CD14-positive monocyte (primary cell): ENCODE measurements at regions not wholly inside any gene's neighbourhood (a gene's known extent, or its start where the extent isn't known, plus 50 kb on each side); places are given as distances from the start of the nearest gene placed in this dataset.

Experiments used
- DNase-seq, 3 donors: peaks; one replicate each; pipeline ENCODE4 v3.0.0-alpha.2; 2011 to 2022
- H2AFZ ChIP-seq: 2 replicates; pipeline ENCODE4 v1.6.0; 2012; ENCODE audit warnings: mild to moderate bottlenecking, low read depth, low read length, inconsistent platforms; ENCODE audit not compliant: insufficient read depth, poor library complexity, severe bottlenecking
- H3K27ac ChIP-seq, 2 donors: 1 replicate in 1 of 2; 2 replicates in 1 of 2; pipeline ENCODE4 v1.5.1; 2012 to 2013; ENCODE audit warnings: low read length in 2 of 2, control low read depth in 1 of 2, inconsistent platforms in 1 of 2, low read depth in 1 of 2, mild to moderate bottlenecking in 1 of 2
- H3K27me3 ChIP-seq, 2 donors: one replicate each; pipeline versions ENCODE4 v1.6.0 to v1.6.1; 2011 to 2013; ENCODE audit warnings: low read length in 2 of 2; ENCODE audit not compliant: control insufficient read depth in 2 of 2, insufficient read depth in 2 of 2
- H3K36me3 ChIP-seq, 2 donors: replicated peaks in 1 of 2; 1 replicate in 1 of 2; 2 replicates in 1 of 2; pipeline versions ENCODE4 v1.5.1 to v1.6.1; 2012 to 2013; ENCODE audit warnings: low read length in 2 of 2, control low read depth in 1 of 2, inconsistent platforms in 1 of 2, mild to moderate bottlenecking in 1 of 2; ENCODE audit not compliant: insufficient read depth in 2 of 2, control insufficient read depth in 1 of 2
- H3K4me1 ChIP-seq, 2 donors: 1 replicate in 1 of 2; 2 replicates in 1 of 2; pipeline versions ENCODE4 v1.5.1 to v1.6.1; 2012 to 2013; ENCODE audit warnings: low read length in 2 of 2, control low read depth in 1 of 2, inconsistent platforms in 1 of 2, mild to moderate bottlenecking in 1 of 2, moderate library complexity in 1 of 2; ENCODE audit not compliant: insufficient read depth in 2 of 2, control insufficient read depth in 1 of 2
- H3K4me2 ChIP-seq: replicated peaks from 2 replicates; pipeline ENCODE3; 2012; ENCODE audit warnings: low read length, moderate library complexity, mild to moderate bottlenecking; ENCODE audit not compliant: poor library complexity, severe bottlenecking; ENCODE audit errors: extremely low read depth
- H3K4me3 ChIP-seq, 3 experiments: fragments of 200-600 bp in 1 of 3; sonication (generic) in 1 of 3; replicated peaks in 1 of 3; 1 replicate in 2 of 3; 2 replicates in 1 of 3; pipeline ENCODE4 v1.5.1; 2011 to 2013; ENCODE audit warnings: low read length in 3 of 3, mild to moderate bottlenecking in 3 of 3, control low read depth in 2 of 3, low read depth in 2 of 3, inconsistent platforms in 1 of 3, moderate library complexity in 1 of 3
- H3K79me2 ChIP-seq: 2 replicates; pipeline ENCODE4 v1.6.0; 2012; ENCODE audit warnings: mild to moderate bottlenecking, control low read depth, inconsistent platforms, low read length, moderate library complexity; ENCODE audit not compliant: insufficient read depth
- H3K9ac ChIP-seq: 2 replicates; pipeline ENCODE4 v1.6.0; 2017; ENCODE audit warnings: low read length, mild to moderate bottlenecking; ENCODE audit not compliant: insufficient read depth, poor library complexity, severe bottlenecking
- H3K9me3 ChIP-seq, 2 donors: replicated peaks in 1 of 2; 1 replicate in 1 of 2; 2 replicates in 1 of 2; pipeline versions ENCODE4 v1.5.1 to v1.6.1; 2012 to 2013; ENCODE audit warnings: low read length in 2 of 2, control low read depth in 1 of 2; ENCODE audit not compliant: control insufficient read depth in 1 of 2, insufficient read depth in 1 of 2
- H4K20me1 ChIP-seq: 2 replicates; pipeline ENCODE4 v1.6.0; 2012; ENCODE audit warnings: mild to moderate bottlenecking, low read length, control low read depth, moderate library complexity; ENCODE audit not compliant: insufficient read depth
- H3K27ac Mint-ChIP-seq, 7 donors: one replicate each; pipeline ENCODE4 v1.8.0; 2020; ENCODE audit warnings: mild to moderate bottlenecking in 7 of 7, mixed read lengths in 7 of 7, moderate library complexity in 6 of 7, inconsistent platforms in 2 of 7
- H3K27me3 Mint-ChIP-seq, 3 donors: one replicate each; pipeline ENCODE4 v1.8.0; 2021 to 2022; ENCODE audit warnings: low read depth in 3 of 3, mild to moderate bottlenecking in 3 of 3, mixed read lengths in 3 of 3, moderate library complexity in 3 of 3, inconsistent platforms in 1 of 3
- H3K36me3 Mint-ChIP-seq, 2 donors: one replicate each; pipeline ENCODE4 v1.8.0; 2020; ENCODE audit warnings: mixed read lengths in 2 of 2, inconsistent platforms in 1 of 2, mild to moderate bottlenecking in 1 of 2
- H3K4me1 Mint-ChIP-seq: one replicate; pipeline ENCODE4 v1.8.0; 2020; ENCODE audit warnings: mild to moderate bottlenecking, mixed read lengths
- H3K4me3 Mint-ChIP-seq, 2 donors: one replicate each; pipeline ENCODE4 v1.8.0; 2020; ENCODE audit warnings: mild to moderate bottlenecking in 2 of 2, mixed read lengths in 2 of 2, moderate library complexity in 1 of 2
- H3K9me3 Mint-ChIP-seq, 7 donors: one replicate each; pipeline ENCODE4 v1.8.0; 2020 to 2022; ENCODE audit warnings: mixed read lengths in 7 of 7, mild to moderate bottlenecking in 6 of 7, moderate library complexity in 6 of 7, inconsistent platforms in 2 of 7
- CTCF ChIP-seq: fragments of 200-600 bp; IDR thresholded peaks from one replicate; pipeline ENCODE4 v1.8.0; 2022; ENCODE audit warnings: antibody characterized with exemption, mild to moderate bottlenecking
- WGBS: methylation state at CpG from one replicate; pipeline ENCODE4 v1.1.5; 2013; ENCODE audit warnings: missing lambda C conversion rate; ENCODE audit not compliant: insufficient coverage; 5-methylcytosine and 5-hydroxymethylcytosine counted together
- intact Hi-C, 2 donors: fragments of 100-400 bp; cut with micrococcal nuclease; formaldehyde crosslinking; loops; one replicate each; pipeline versions ENCODE4 v1.15.0 to v1.15.1; 2023

GRCh38 chr21:34020983-34021553 is 52.3 kb upstream of the MRPS6 start:
- Mint-ChIP-seq H3K27ac (peak overlapping the region in 6 of 7 donors; percentile 93 to 96 (median 95)), H3K27me3 (no peaks in the 10 kb centered on the region), H3K4me3 (no peak overlapping the region), H3K4me1 (peaks cover 41% of the 10 kb centered on the region), H3K9me3 (peaks cover 0 to 6% (median 0%) of the 10 kb centered on the region in 7 donors), H3K36me3 (no peaks in the 10 kb centered on the region)
- WGBS, result no CpG with 5 or more reads among the region's 4 CpGs
- Histone ChIP-seq H3K79me2 (no peaks in the 10 kb centered on the region), H2AFZ (no peak overlapping the region), H3K4me1 (peaks cover 83 to 93% of the 10 kb centered on the region in 2 donors), H3K4me2 (peak overlapping the region; percentile 63), H3K9ac (no peak overlapping the region), H3K4me3 (peak overlapping the region in 1 of 3 experiments; percentile 45), H3K27me3 (no peaks in the 10 kb centered on the region), H3K27ac (peak overlapping the region; percentile 52 to 83), H3K36me3 (no peaks in the 10 kb centered on the region), H3K9me3 (no peaks in the 10 kb centered on the region), H4K20me1 (no peaks in the 10 kb centered on the region)
- TF ChIP-seq CTCF, result no peak
- intact Hi-C loops, result loop anchor here (5.0 to 10.0 kb wide), 4 partner anchors 44 to 181 kb away; no protein-coding TSS in a partner anchor
- no peak for DNase-seq

- Mint-ChIP-seq H3K27me3 (no peaks in the 10 kb centered on the region), H3K36me3 (no peaks in the 10 kb centered on the region), H3K27ac (peak overlapping the region in 6 of 7 donors; percentile 93 to 96 (median 95)), H3K4me3 (peak overlapping the region in 1 of 2 donors; percentile 80), H3K9me3 (peaks cover 0 to 8% (median 2%) of the 10 kb centered on the region in 7 donors), H3K4me1 (peaks cover 49% of the 10 kb centered on the region)
- Histone ChIP-seq H3K79me2 (no peaks in the 10 kb centered on the region), H3K36me3 (no peaks in the 10 kb centered on the region), H3K4me2 (peak overlapping the region; percentile 63), H3K4me3 (peak overlapping the region in 1 of 3 experiments; percentile 45), H3K4me1 (peaks cover 83 to 92% of the 10 kb centered on the region in 2 donors), H4K20me1 (no peaks in the 10 kb centered on the region), H3K27me3 (no peaks in the 10 kb centered on the region), H2AFZ (peak overlapping the region; percentile 7), H3K9ac (no peak overlapping the region), H3K27ac (peak overlapping the region; percentile 82 to 83), H3K9me3 (no peaks in the 10 kb centered on the region)
- intact Hi-C loops, result loop anchor here (5.0 to 10.0 kb wide), 4 partner anchors 43 to 182 kb away; no protein-coding TSS in a partner anchor
- 0% methylated on average over 2 of the region's 6 CpGs for WGBS
- peak; percentile 44 to 64 (median 54) for DNase-seq
- no peak for TF ChIP-seq CTCF
Observed at GRCh38 chr21:34020005-34020847, 53.2 kb upstream of the MRPS6 start.
